BJ (cell line): ENCODE measurements at regions not wholly inside any gene's neighbourhood (a gene's known extent, or its start where the extent isn't known, plus 50 kb on each side); places are given as distances from the start of the nearest gene placed in this dataset.

ENCODE experiments used
- CTCF ChIA-PET: fragments of 350-600 bp; formaldehyde crosslinking; extraction: SDS; loops from one replicate; lab custom pipeline; 2021; ENCODE audit warnings: antibody characterized with exemption, inconsistent platforms; lab: Yijun Ruan, JAX
- POLR2A ChIA-PET: fragments of 300-600 bp; sonication (Branson Sonifier 250); formaldehyde crosslinking; extraction: SDS; loops from one replicate; lab custom pipeline; 2021; ENCODE audit warnings: antibody characterized with exemption; lab: Charles Lee
- DNase-seq: peaks from one replicate; pipeline ENCODE4 v3.0.0-alpha.2; 2011; ENCODE audit warnings: low read depth
- H3K27me3 ChIP-seq: 2 replicates; pipeline ENCODE4 v1.6.0; 2011; ENCODE audit warnings: low read length; ENCODE audit not compliant: control insufficient read depth, insufficient read depth
- H3K36me3 ChIP-seq: 2 replicates; pipeline ENCODE4 v1.5.1; 2011; ENCODE audit warnings: low read length; ENCODE audit not compliant: control insufficient read depth, insufficient read depth
- H3K4me3 ChIP-seq: 2 replicates; pipeline ENCODE4 v1.5.1; 2011; ENCODE audit warnings: low read depth, mild to moderate bottlenecking, control low read depth, low read length
- CTCF ChIP-seq: IDR thresholded peaks from 2 replicates; pipeline ENCODE4 v1.5.1; 2011; ENCODE audit warnings: low read depth, mild to moderate bottlenecking, control low read depth, inconsistent platforms, low read length, moderate library complexity; ENCODE audit not compliant: insufficient read depth

DNA sequence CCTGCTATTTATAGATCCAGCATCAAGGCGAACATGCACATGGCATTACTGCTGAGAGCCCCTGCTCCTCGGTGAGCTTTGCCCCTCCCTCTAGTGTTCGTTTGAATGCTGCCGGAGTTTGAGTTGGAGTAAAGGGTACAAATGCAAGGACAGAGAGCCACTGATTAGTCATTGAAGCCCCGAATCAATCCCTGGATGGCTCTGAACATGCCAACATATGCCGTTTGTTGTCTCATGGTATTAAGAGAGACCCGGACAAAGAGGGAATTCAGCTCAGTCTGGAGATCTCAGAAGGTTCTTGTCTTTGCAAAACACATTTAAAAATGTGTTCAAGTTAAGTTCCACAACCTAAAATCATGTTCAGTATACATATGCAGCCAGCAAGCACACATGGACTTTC, 789.2 kb upstream of the NR2F2 start:
- TF ChIP-seq CTCF, result no peak
- H3K27me3 ChIP-seq, result no peaks in the 10 kb centered on the region
- ChIA-PET POLR2A (no interaction called here), CTCF (interaction anchor here (1.0 kb wide), 1 partner anchor 12 kb away, joined by 3 read pairs; no protein-coding TSS in a partner anchor)
- H3K4me3 ChIP-seq, result no peak overlapping the region
- no peaks in the 10 kb centered on the region for H3K36me3 ChIP-seq
- DNase-seq, result no peak

- Histone ChIP-seq H3K27me3 (no peaks in the 10 kb centered on the region), H3K36me3 (no peaks in the 10 kb centered on the region), H3K4me3 (no peak overlapping the region)
- ChIA-PET CTCF (no interaction called here), POLR2A (no interaction called here)
- no peak for DNase-seq
- TF ChIP-seq CTCF, result no peak
Measured at GRCh38 chr15:95549168-95549738, 781.2 kb upstream of the NR2F2 start.

DNA sequence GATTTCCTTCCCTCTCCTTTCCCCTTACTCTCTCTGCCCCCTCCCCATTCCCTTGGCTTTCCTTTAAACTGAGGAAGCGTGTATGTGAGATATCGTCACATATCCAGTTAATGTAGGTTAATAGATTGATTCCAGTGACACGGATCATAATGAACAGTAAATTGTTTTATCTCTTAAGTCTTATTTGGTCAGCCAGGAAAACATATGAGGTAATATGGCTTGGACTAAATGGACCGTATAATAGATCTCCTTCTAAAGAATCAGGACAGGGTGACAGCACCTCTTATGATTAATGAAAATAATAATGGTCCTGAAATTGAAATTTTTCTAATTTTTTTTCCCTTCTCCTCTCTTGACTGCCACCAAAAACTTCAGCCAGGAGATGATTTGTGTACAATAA, 779.8 kb upstream of the NR2F2 start:
- Histone ChIP-seq H3K27me3 (no peaks in the 10 kb centered on the region), H3K4me3 (no peak overlapping the region), H3K36me3 (no peaks in the 10 kb centered on the region)
- POLR2A ChIA-PET, result no interaction called here
- TF ChIP-seq CTCF, result no peak
- CTCF ChIA-PET, result no interaction called here
- DNase-seq, result no peak

- ChIA-PET CTCF (no interaction called here), POLR2A (interaction anchor here (0.6 to 0.7 kb wide), 2 partner anchors 104 to 290 kb away, joined by 3 to 6 read pairs; no protein-coding TSS in a partner anchor)
- Histone ChIP-seq H3K4me3 (no peak overlapping the region), H3K36me3 (no peaks in the 10 kb centered on the region), H3K27me3 (no peaks in the 10 kb centered on the region)
- no peak for DNase-seq
- no peak for TF ChIP-seq CTCF
Measured at GRCh38 chr15:95556225-95556624, 774.3 kb upstream of the NR2F2 start.

DNA sequence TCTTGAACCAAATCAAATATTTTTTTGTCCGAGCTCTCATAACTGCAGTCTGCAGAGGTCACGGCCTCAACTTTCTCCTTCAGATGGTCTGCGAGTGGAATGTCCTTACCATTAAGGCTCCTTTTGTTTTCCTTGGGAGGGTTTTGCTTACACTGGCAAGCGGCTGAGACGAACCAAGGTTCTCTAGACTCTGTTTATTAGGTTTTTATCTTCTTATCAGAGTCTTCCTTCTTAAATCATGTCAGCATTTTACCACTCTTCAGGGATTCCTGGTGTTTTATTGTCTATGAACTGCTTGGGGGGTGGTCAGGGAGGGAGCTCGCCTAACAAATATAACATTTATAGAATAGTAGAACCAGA, 773.7 kb upstream of the NR2F2 start:
- H3K4me3 ChIP-seq, result no peak overlapping the region
- H3K27me3 ChIP-seq, result no peaks in the 10 kb centered on the region
- ChIA-PET POLR2A (interaction anchor here (0.5 to 0.7 kb wide), 3 partner anchors 103 to 290 kb away, joined by 3 to 6 read pairs (median 4); no protein-coding TSS in a partner anchor), CTCF (no interaction called here)
- no peaks in the 10 kb centered on the region for H3K36me3 ChIP-seq
- DNase-seq, result peak; percentile 6
- no peak for TF ChIP-seq CTCF
